ENCODE measurements at regions not wholly inside any gene's neighbourhood (a gene's known extent, or its start where the extent isn't known, plus 50 kb on each side); places are given as distances from the start of the nearest gene placed in this dataset.

- TF ChIP-seq POLR2AphosphoS5 (IDR thresholded peaks at IDR 0.05; ENCODE audit: low read depth, low read length) (no peak), TAF1 (IDR thresholded peaks at IDR 0.05; ENCODE audit: borderline replicate concordance, low read depth, low read length) (no peak), POLR2A (IDR thresholded peaks at IDR 0.05; ENCODE audit: low read depth, low read length) (no peak)
Measured at GRCh38 chr6:166862287-166862977, 93.9 kb downstream of the RNASET2 start.

Measured in GM12892 (cell line).